GM19240 (cell line): ENCODE measurements at regions not wholly inside any gene's neighbourhood (a gene's known extent, or its start where the extent isn't known, plus 50 kb on each side); places are given as distances from the start of the nearest gene placed in this dataset.
"Not testable (repeated sequence)": the region's sequence is repeated elsewhere in the genome, so short reads cannot be mapped to it uniquely, and the experiment has no call there.

ENCODE experiments used
- DNase-seq: peaks from one replicate; pipeline ENCODE4 v3.0.0; 2011; ENCODE audit warnings: low spot score; ENCODE audit not compliant: insufficient read length

DNA sequence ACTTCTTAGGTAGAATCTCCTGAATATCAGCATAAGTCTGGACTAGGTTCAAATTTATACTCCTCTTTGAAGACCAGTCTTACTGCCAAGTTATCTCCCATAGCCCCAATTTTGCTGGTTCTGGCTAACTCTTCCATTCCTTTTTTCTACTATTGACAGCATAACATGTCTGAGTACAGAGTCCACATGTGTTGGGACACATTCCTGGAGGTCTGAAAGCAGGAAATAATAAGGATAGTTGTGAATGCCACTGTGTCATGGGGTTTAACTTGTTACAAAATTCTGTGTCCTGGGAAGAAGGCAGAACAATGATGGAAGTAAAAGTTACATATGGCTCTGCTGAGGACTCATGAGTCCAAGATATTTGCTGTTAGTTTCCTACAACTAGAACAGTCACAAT, 57.4 kb upstream of the ZBTB20 start:
- DNase-seq, result no peak

- no peak for DNase-seq
Measured at GRCh38 chr3:115208066-115208750, 61.1 kb upstream of the ZBTB20 start.

DNA sequence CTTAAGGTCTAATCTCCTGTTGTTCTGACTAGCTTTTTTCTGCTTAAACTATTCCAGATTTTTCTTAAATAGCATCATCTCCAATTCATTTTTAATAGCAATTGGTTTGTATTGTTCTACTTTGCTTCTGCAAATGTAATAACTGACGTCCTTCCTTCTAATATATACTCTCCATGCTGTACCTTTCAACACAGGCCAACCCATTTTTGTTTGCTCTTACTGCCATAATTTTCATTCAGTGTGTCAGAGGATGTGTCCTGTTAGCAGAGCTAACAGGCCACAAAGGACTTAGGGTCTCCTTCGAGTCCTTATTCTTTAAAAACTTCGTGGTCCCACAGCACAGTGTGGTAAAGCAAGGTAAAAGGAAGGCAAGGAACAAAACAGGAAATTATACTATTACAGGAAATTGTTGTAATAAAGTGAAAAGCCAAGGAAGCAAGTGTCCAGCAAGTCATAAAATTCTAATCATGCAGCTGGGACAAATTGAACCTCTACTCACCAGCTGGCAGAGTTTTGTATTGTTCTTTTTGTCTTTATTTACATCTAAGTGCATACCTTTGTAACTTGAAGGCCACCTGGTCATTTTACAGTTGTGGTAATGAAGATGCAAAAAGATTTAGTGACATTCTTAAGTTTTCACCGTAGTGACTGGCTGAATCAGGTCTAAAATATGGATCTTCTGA, 64.9 kb upstream of the ZBTB20 start:
- DNase-seq, result no peak

GRCh38 chr3:115212615-115213014, 65.5 kb upstream of the ZBTB20 start:
- no peak for DNase-seq

GRCh38 chr3:115213052-115213451, 66.0 kb upstream of the ZBTB20 start:
- DNase-seq, result not testable (repeated sequence)

DNA sequence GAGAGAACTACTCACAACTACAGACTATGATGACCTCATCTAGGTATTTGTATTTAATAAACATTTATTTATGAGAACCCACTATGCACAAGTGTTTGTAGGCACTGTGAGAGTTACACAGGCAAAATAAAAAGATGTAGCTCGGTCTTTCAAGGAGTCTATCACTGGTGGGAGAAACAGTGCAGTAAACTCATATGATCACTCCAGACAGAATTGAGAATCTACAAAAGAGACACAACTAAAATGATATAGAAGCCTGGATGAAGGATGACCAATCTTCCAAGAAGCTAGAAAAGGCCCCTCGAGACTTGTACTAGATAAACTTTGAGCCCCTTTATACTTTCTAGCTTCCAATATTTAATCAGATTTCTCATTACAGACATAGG, 70.2 kb upstream of the ZBTB20 start:
- DNase-seq, result no peak

GRCh38 chr3:115217678-115218451, 70.8 kb upstream of the ZBTB20 start:
- no peak for DNase-seq

DNA sequence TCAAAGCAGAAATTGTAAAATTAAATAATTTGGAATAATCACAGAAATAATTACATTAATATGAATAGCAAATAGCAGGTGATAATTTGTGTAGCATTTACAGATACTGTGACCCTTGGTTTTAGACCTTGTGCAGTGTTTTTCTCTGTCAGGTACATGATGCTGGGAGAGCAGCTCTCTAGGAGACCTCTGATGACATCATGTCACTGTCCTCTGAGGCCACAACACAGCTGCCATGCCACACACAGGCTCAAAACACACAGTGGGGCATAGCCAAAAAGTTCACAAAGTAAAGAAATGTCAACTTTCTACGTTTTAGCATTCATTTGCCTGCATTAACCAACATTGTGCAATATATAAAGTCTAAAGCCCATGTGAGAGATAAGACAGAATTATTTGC, 71.8 kb upstream of the ZBTB20 start:
- no peak for DNase-seq

GRCh38 chr3:115224687-115225086, 77.6 kb upstream of the ZBTB20 start:
- no peak for DNase-seq

- no peak for DNase-seq
Measured at GRCh38 chr3:115226844-115227445, 79.9 kb upstream of the ZBTB20 start.

GRCh38 chr3:115227461-115227860, 80.4 kb upstream of the ZBTB20 start:
- DNase-seq, result no peak

DNA sequence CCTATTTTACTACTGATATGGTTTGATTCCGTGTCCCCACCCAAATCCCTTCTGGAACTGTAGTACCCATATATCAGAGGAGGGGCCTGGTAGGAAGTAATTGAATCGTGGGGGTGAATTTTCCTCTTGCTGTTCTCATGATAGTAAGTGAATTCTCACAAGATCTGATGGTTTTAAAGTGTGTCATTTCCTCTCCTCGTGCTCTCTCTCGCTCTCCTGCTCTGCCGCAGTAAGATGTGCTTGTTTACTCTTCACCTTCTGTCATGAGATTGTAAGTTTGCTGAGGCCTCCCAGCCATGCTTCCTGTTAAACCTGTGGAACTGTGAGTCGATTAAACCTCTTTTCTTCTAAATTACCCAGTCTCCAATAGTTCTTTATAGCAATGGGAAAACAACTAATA, 81.2 kb upstream of the ZBTB20 start:
- DNase-seq, result no peak

DNA sequence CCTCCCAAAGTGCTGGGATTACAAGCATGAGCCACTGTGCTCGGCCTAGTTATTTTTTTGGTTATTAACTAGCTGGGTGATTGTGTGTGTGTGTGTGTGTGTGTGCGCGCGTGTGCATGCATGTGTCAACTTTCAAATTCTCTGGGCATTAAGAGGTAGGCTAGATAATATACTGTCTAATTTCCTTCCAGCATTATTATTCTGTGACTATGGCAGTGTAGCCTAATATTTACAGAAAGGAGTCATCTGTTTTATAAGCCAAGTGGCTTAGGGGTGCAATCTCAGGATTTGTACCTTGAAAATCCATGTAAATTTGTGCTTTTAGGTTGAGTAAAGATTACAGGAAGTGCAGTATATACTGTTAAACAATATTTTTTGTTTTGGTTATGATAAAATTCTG, 85.1 kb upstream of the ZBTB20 start:
- DNase-seq, result no peak

DNA sequence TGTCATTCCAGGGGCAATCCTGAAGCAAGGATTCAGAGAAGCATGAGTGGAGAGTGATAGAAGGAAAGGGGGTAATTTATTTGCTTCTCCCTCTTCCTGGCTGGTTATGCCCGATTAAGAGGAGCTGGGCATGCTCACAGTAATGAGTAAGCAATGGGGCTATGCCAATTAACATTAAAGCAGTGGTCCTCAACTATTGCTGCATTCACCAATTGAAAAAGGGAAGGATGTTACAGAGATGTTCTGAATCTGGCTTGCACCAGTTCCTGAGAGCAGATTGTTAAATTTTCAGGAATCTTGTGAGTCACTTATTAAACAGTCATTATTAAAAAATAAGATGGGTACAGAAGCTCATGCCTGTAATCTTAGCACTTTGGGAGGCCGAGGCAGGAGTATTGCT, 85.9 kb upstream of the ZBTB20 start:
- no peak for DNase-seq

- no peak for DNase-seq
Measured at GRCh38 chr3:115236496-115236895, 89.4 kb upstream of the ZBTB20 start.

DNA sequence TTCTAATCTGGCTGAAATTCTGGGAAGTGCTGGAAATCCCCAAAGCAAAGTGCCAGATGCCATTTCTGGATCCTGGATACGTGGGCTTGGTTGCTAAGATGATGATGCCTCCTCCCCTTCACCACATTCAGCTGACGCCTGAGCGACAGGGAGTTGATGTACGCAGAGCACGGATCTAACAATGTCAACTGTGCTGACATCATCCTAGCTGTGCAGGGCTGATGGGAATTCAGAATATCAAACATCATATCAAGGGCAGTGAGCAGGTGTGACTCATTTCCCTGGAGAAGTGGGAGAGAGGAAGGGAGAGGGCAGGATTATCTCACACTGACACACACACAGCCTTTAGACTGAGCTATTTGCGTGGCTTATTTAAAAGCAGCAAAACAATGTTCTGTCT, 92.6 kb upstream of the ZBTB20 start:
- DNase-seq, result no peak

- DNase-seq, result no peak
Measured at GRCh38 chr3:115244350-115244749, 97.3 kb upstream of the ZBTB20 start.

- no peak for DNase-seq
Measured at GRCh38 chr3:115245438-115245837, 98.3 kb upstream of the ZBTB20 start.

- no peak for DNase-seq
Measured at GRCh38 chr3:115245899-115246298, 98.8 kb upstream of the ZBTB20 start.

DNA sequence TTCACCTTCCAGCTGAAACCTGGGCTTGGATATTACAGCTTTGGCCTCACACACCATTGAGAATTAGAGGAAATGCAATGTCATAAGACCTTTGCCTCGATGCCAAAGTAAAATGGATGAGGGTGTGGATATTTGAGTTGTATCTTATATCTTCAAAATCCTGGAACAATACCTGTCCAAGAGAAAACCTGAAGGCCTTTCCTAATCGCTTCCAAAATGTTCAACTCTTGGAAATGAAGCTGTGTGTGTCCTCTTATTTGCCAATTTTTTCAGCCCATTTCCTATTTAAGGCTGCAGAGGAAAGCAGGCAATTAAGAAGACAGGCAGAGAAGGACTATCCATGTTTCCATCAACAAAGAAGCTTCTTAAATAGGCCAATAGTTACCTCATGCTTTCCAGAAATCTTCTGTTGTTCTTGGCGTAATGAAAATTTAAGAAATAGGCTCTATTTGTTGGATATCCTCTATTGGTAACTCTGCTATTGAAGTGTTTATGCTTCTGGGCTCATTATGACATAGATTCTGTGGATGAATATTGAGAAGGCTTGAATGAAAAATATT, 99.5 kb upstream of the ZBTB20 start:
- no peak for DNase-seq

DNA sequence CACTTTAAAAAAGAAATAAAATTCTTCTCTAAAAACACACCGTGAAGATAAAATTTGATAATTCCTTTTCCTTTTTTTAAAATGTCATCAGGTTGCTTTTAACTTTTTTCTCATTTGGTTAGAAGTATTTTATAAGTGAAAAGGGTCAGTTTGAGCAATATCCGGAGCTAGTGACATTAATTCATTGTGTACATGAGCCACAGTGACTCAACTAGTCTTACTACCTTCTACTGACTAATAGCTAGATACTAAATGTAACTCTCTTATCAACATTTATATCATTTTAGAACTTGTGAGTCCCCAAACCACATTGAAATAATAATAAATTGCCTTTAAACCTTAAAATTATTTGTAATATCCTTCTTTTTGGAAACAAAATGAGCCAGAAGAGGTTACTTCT, 101.2 kb upstream of the ZBTB20 start:
- DNase-seq, result no peak

DNA sequence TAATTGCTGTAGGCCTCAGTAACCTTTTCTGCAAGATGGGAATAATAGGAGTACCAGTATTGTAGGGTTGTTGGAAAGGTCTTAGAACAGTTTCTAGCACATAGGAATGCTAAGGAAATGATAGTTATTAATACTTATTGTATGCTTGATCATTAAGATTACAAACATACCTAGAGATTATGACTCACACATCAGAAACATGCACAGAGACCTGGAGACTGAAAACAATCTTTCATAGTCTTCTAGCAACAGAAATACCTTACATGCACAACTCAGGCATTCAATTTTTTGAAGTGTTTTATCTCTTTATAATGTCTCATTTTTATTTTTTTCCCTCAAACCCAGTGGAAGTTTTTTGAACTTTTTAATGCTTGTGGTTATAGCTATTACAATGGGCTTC, 104.4 kb upstream of the ZBTB20 start:
- no peak for DNase-seq
